H9 (cell line): ENCODE measurements at regions not wholly inside any gene's neighbourhood (a gene's known extent, or its start where the extent isn't known, plus 50 kb on each side); places are given as distances from the start of the nearest gene placed in this dataset.

Experiments
- DNase-seq: peaks from one replicate; pipeline ENCODE4 v3.0.0-alpha.2; 2017
- H2AFZ ChIP-seq: one replicate; pipeline ENCODE4 v1.6.1; 2013; ENCODE audit warnings: mild to moderate bottlenecking, low read length, control low read depth, moderate library complexity
- H2AK5ac ChIP-seq: 2 replicates; pipeline ENCODE4 v1.6.1; 2013; ENCODE audit warnings: low read length, control low read depth, mixed read lengths; ENCODE audit not compliant: insufficient read length
- H2BK120ac ChIP-seq: one replicate; pipeline ENCODE4 v1.6.1; 2013; ENCODE audit warnings: low read depth, mild to moderate bottlenecking, low read length, control low read depth, inconsistent platforms; ENCODE audit not compliant: poor library complexity, severe bottlenecking
- H2BK12ac ChIP-seq: 2 replicates; pipeline ENCODE4 v1.6.1; 2013; ENCODE audit warnings: low read length, control low read depth, mixed read lengths, low read depth; ENCODE audit not compliant: insufficient read length
- H2BK15ac ChIP-seq: 2 replicates; pipeline ENCODE4 v1.6.1; 2013; ENCODE audit warnings: low read depth, low read length, control low read depth
- H2BK20ac ChIP-seq: one replicate; pipeline ENCODE4 v1.6.1; 2013; ENCODE audit warnings: low read depth, mild to moderate bottlenecking, low read length, control low read depth, inconsistent platforms; ENCODE audit not compliant: poor library complexity, severe bottlenecking
- H2BK5ac ChIP-seq: 2 replicates; pipeline ENCODE4 v1.6.1; 2013; ENCODE audit warnings: low read length, control low read depth, mixed read lengths; ENCODE audit not compliant: insufficient read length
- H3K14ac ChIP-seq: 2 replicates; pipeline ENCODE4 v1.6.1; 2013; ENCODE audit warnings: low read length, control low read depth; ENCODE audit not compliant: insufficient read depth
- H3K18ac ChIP-seq: 2 replicates; pipeline ENCODE4 v1.6.1; 2013; ENCODE audit warnings: low read depth, mild to moderate bottlenecking, mixed read lengths, low read length, control low read depth; ENCODE audit not compliant: insufficient read length
- H3K23ac ChIP-seq: 2 replicates; pipeline ENCODE4 v1.6.1; 2013; ENCODE audit warnings: low read length, control low read depth, mixed read lengths, low read depth; ENCODE audit not compliant: insufficient read length
- H3K23me2 ChIP-seq: 2 replicates; pipeline ENCODE4 v1.6.1; 2013; ENCODE audit warnings: low read depth, mild to moderate bottlenecking, mixed read lengths, low read length, control low read depth; ENCODE audit not compliant: insufficient read length, poor library complexity, severe bottlenecking
- H3K27ac ChIP-seq: 2 replicates; pipeline ENCODE4 v1.5.1; 2013; ENCODE audit warnings: low read length, control low read depth, mixed read lengths, low read depth; ENCODE audit not compliant: insufficient read length
- H3K27me3 ChIP-seq: 2 replicates; pipeline ENCODE4 v1.6.1; 2013; ENCODE audit warnings: low read length, control low read depth, inconsistent platforms; ENCODE audit not compliant: insufficient read depth
- H3K4ac ChIP-seq: 2 replicates; pipeline ENCODE4 v1.6.1; 2013; ENCODE audit warnings: low read depth, mild to moderate bottlenecking, control low read depth, inconsistent platforms, low read length, moderate library complexity
- H3K4me1 ChIP-seq: 2 replicates; pipeline ENCODE4 v1.6.1; 2013; ENCODE audit warnings: low read length, control low read depth, inconsistent platforms; ENCODE audit not compliant: insufficient read depth
- H3K4me2 ChIP-seq: 2 replicates; pipeline ENCODE4 v1.6.1; 2013; ENCODE audit warnings: low read length, control low read depth, mixed read lengths; ENCODE audit not compliant: insufficient read length, insufficient read depth
- H3K56ac ChIP-seq: 2 replicates; pipeline ENCODE4 v1.6.1; 2013; ENCODE audit warnings: low read depth, mild to moderate bottlenecking, mixed read lengths, low read length, control low read depth; ENCODE audit not compliant: insufficient read length
- H3K79me1 ChIP-seq: 2 replicates; pipeline ENCODE4 v1.6.1; 2013; ENCODE audit warnings: low read depth, mild to moderate bottlenecking, moderate library complexity, low read length, control low read depth, inconsistent platforms; ENCODE audit not compliant: insufficient read depth, poor library complexity, severe bottlenecking
- H3K79me2 ChIP-seq: 2 replicates; pipeline ENCODE4 v1.6.1; 2013; ENCODE audit warnings: low read length, control low read depth, inconsistent platforms; ENCODE audit not compliant: insufficient read depth
- H3K9ac ChIP-seq: 2 replicates; pipeline ENCODE4 v1.6.1; 2013; ENCODE audit warnings: low read length, control low read depth, mixed read lengths; ENCODE audit not compliant: insufficient read length; ENCODE audit errors: extremely low read depth
- H3K9me3 ChIP-seq: one replicate; pipeline ENCODE4 v1.6.1; 2013; ENCODE audit warnings: low read depth, low read length, inconsistent platforms; ENCODE audit not compliant: control insufficient read depth
- H3T11ph ChIP-seq: one replicate; pipeline ENCODE4 v1.6.1; 2013; ENCODE audit warnings: mild to moderate bottlenecking, low read length, control low read depth, inconsistent platforms
- H4K20me1 ChIP-seq: one replicate; pipeline ENCODE4 v1.6.1; 2013; ENCODE audit not compliant: control insufficient read depth, insufficient read length, insufficient read depth
- H4K5ac ChIP-seq: 2 replicates; pipeline ENCODE4 v1.6.1; 2013; ENCODE audit warnings: low read depth, mild to moderate bottlenecking, mixed read lengths, low read length, control low read depth; ENCODE audit not compliant: insufficient read length
- H4K8ac ChIP-seq: replicated peaks from 2 replicates; pipeline ENCODE4 v1.6.1; 2013; ENCODE audit warnings: low read length, control low read depth, mixed read lengths, low read depth; ENCODE audit not compliant: insufficient read length
- H4K91ac ChIP-seq: 2 replicates; pipeline ENCODE4 v1.6.1; 2013; ENCODE audit warnings: low read depth, mild to moderate bottlenecking, moderate library complexity, mixed read lengths, low read length, control low read depth; ENCODE audit not compliant: insufficient read length
- H3K27ac Mint-ChIP-seq, 3 experiments: 2 replicates in 2 of 3; 3 replicates in 1 of 3; pipeline ENCODE4 v1.8.0; 2020 to 2021; ENCODE audit warnings: mixed read lengths in 3 of 3, mild to moderate bottlenecking in 1 of 3, moderate library complexity in 1 of 3
- H3K27me3 Mint-ChIP-seq: 2 replicates; pipeline ENCODE4 v1.8.0; 2021; ENCODE audit warnings: low read depth, mild to moderate bottlenecking, moderate library complexity, mixed read lengths
- H3K36me3 Mint-ChIP-seq, 3 experiments: 2 replicates in 2 of 3; 3 replicates in 1 of 3; pipeline ENCODE4 v1.8.0; 2020 to 2021; ENCODE audit warnings: low read depth in 3 of 3, mixed read lengths in 3 of 3; ENCODE audit not compliant: insufficient read depth in 1 of 3
- H3K4me1 Mint-ChIP-seq, 2 experiments: 2 replicates each; pipeline ENCODE4 v1.8.0; 2020; ENCODE audit warnings: mixed read lengths in 2 of 2
- H3K4me3 Mint-ChIP-seq, 2 experiments: 2 replicates in 1 of 2; 3 replicates in 1 of 2; pipeline ENCODE4 v1.8.0; 2020 to 2021; ENCODE audit warnings: mild to moderate bottlenecking in 2 of 2, mixed read lengths in 2 of 2, moderate library complexity in 1 of 2
- H3K9me3 Mint-ChIP-seq, 2 experiments: 2 replicates in 1 of 2; 3 replicates in 1 of 2; pipeline ENCODE4 v1.8.0; 2020; ENCODE audit warnings: mild to moderate bottlenecking in 2 of 2, mixed read lengths in 2 of 2, moderate library complexity in 1 of 2
- WGBS: extraction: QIAGEN DNeasy Blood & Tissue Kit; methylation state at CpG from one replicate; pipeline ENCODE4 v1.1.7; 2013; ENCODE audit warnings: missing lambda C conversion rate, low lambda C conversion rate, mixed read lengths; ENCODE audit not compliant: insufficient read length; ENCODE audit errors: extremely low coverage; 5-methylcytosine and 5-hydroxymethylcytosine counted together
- TF ChIP-seq, protein P1 (sequence below): fragments of 200-600 bp; sonication (generic); conservative IDR thresholded peaks from 3 replicates; pipeline ENCODE4 v1.8.0; 2021; ENCODE audit warnings: antibody characterized with exemption, mild to moderate bottlenecking

- Histone ChIP-seq H3K4ac (no peak overlapping the region), H4K20me1 (no peaks in the 10 kb centered on the region), H3K23ac (no peak overlapping the region), H2AFZ (no peak overlapping the region), H3K27ac (no peak overlapping the region), H3K27me3 (no peaks in the 10 kb centered on the region), H2BK12ac (no peak overlapping the region), H2BK20ac (no peak overlapping the region), H3K4me2 (no peak overlapping the region), H3K18ac (no peak overlapping the region), H4K91ac (no peak overlapping the region), H2AK5ac (no peak overlapping the region), H3K4me1 (no peaks in the 10 kb centered on the region; the same call in 1 of the 2 replicates), H4K5ac (no peak overlapping the region), H2BK120ac (no peak overlapping the region), H3K79me1 (no peaks in the 10 kb centered on the region), H3K79me2 (no peaks in the 10 kb centered on the region), H3T11ph (no peak overlapping the region), H3K56ac (no peak overlapping the region), H2BK15ac (no peak overlapping the region), H3K14ac (no peak overlapping the region), H2BK5ac (no peak overlapping the region), H4K8ac (no peak overlapping the region), H3K9ac (no peak overlapping the region), H3K9me3 (no peaks in the 10 kb centered on the region), H3K23me2 (no peaks in the 10 kb centered on the region)
- Mint-ChIP-seq H3K4me3 (no peak overlapping the region), H3K9me3 (no peaks in the 10 kb centered on the region), H3K4me1 (peaks cover 40 to 43% of the 10 kb centered on the region in 2 experiments), H3K27me3 (no peaks in the 10 kb centered on the region), H3K27ac (no peak overlapping the region), H3K36me3 (no peaks in the 10 kb centered on the region)
- DNase-seq: no peak
- no CpG with 5 or more reads among the region's 2 CpGs for WGBS
- TF ChIP-seq, protein P1, sequence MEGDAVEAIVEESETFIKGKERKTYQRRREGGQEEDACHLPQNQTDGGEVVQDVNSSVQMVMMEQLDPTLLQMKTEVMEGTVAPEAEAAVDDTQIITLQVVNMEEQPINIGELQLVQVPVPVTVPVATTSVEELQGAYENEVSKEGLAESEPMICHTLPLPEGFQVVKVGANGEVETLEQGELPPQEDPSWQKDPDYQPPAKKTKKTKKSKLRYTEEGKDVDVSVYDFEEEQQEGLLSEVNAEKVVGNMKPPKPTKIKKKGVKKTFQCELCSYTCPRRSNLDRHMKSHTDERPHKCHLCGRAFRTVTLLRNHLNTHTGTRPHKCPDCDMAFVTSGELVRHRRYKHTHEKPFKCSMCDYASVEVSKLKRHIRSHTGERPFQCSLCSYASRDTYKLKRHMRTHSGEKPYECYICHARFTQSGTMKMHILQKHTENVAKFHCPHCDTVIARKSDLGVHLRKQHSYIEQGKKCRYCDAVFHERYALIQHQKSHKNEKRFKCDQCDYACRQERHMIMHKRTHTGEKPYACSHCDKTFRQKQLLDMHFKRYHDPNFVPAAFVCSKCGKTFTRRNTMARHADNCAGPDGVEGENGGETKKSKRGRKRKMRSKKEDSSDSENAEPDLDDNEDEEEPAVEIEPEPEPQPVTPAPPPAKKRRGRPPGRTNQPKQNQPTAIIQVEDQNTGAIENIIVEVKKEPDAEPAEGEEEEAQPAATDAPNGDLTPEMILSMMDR: no peak
Measured at GRCh38 chr11:27968461-27968860, 139.5 kb downstream of the KIF18A start.
